ENCODE measurements at regions not wholly inside any gene's neighbourhood (a gene's known extent, or its start where the extent isn't known, plus 50 kb on each side); places are given as distances from the start of the nearest gene placed in this dataset.

GRCh38 chr11:91773090-91773489, 451.5 kb upstream of the FAT3 start:
- no peak for TF ChIP-seq CTCF (IDR thresholded peaks at IDR 0.05; ENCODE audit: low read depth, low read length, poor library complexity, severe bottlenecking)
- no peak for TF ChIP-seq EZH2phosphoT487 (IDR thresholded peaks at IDR 0.05; ENCODE audit: borderline replicate concordance, low read length)

Data from DOHH2 (cell line).